ENCODE measurements at regions not wholly inside any gene's neighbourhood (a gene's known extent, or its start where the extent isn't known, plus 50 kb on each side); places are given as distances from the start of the nearest gene placed in this dataset.

DNA sequence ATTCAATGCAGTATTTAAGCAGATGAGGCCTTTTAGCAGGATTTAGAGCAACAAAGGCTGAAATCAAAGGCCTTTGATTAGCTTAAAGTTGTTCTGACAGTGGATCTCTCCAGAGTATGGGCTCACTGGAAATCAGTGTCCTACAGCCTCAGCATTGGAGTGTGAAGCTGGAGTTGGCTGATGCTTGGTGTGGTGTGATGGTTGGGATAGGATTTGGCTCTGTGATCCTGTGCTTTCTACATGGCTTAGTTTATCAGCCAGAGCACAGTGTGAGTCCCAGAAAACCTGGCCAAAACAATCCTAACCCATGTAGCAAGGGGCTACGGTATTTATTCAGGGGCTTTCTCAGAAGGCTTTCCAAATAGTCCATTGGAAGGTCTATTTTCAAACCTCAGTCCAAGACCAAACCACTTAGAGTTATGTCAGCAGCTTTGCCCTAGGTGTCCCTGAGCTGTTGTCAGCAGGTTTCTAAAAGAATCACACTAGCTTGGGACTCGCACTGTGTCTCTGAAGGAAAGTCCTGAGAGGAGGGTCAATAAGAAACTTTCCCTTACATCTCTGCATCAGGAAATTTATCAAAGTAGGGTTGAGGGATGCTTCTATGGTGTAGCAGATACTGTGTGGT lies 65.4 kb upstream of the ANKRD1 start:
- TF ChIP-seq EZH2phosphoT487 (IDR thresholded peaks at IDR 0.05; ENCODE audit: low read length) (no peak), EZH2 (optimal IDR thresholded peaks at IDR 0.05; ENCODE audit: low read depth, low read length) (no peak)
- TF ChIP-seq, protein P1, sequence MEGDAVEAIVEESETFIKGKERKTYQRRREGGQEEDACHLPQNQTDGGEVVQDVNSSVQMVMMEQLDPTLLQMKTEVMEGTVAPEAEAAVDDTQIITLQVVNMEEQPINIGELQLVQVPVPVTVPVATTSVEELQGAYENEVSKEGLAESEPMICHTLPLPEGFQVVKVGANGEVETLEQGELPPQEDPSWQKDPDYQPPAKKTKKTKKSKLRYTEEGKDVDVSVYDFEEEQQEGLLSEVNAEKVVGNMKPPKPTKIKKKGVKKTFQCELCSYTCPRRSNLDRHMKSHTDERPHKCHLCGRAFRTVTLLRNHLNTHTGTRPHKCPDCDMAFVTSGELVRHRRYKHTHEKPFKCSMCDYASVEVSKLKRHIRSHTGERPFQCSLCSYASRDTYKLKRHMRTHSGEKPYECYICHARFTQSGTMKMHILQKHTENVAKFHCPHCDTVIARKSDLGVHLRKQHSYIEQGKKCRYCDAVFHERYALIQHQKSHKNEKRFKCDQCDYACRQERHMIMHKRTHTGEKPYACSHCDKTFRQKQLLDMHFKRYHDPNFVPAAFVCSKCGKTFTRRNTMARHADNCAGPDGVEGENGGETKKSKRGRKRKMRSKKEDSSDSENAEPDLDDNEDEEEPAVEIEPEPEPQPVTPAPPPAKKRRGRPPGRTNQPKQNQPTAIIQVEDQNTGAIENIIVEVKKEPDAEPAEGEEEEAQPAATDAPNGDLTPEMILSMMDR (IDR thresholded peaks at IDR 0.05; ENCODE audit: low read length) = no peak
